Osteoblast (primary cell): ENCODE measurements at regions not wholly inside any gene's neighbourhood (a gene's known extent, or its start where the extent isn't known, plus 50 kb on each side); places are given as distances from the start of the nearest gene placed in this dataset.

Experiments
- DNase-seq: peaks from one replicate; pipeline ENCODE4 v3.0.0; 2011; ENCODE audit warnings: low spot score, mixed read lengths; ENCODE audit not compliant: insufficient read length; ENCODE audit errors: missing footprints
- H2AFZ ChIP-seq: 2 replicates; pipeline ENCODE4 v1.6.0; 2011; ENCODE audit warnings: mild to moderate bottlenecking, low read length
- H3K27ac ChIP-seq: 2 replicates; pipeline ENCODE4 v1.5.1; 2011; ENCODE audit warnings: mild to moderate bottlenecking, low read depth, low read length, moderate library complexity
- H3K27me3 ChIP-seq: 2 replicates; pipeline ENCODE4 v1.6.0; 2012; ENCODE audit warnings: mild to moderate bottlenecking, control low read depth, inconsistent platforms, low read length, moderate library complexity; ENCODE audit not compliant: insufficient read depth
- H3K36me3 ChIP-seq: 2 replicates; pipeline ENCODE4 v1.5.1; 2011; ENCODE audit warnings: mild to moderate bottlenecking, low read length, control low read depth, moderate library complexity; ENCODE audit not compliant: insufficient read depth
- H3K4me1 ChIP-seq: 2 replicates; pipeline ENCODE4 v1.5.1; 2011; ENCODE audit warnings: mild to moderate bottlenecking, low read length, control low read depth, moderate library complexity; ENCODE audit not compliant: insufficient read depth
- H3K4me2 ChIP-seq: 2 replicates; pipeline ENCODE4 v1.6.0; 2011; ENCODE audit warnings: mild to moderate bottlenecking, low read length; ENCODE audit not compliant: insufficient read depth
- H3K4me3 ChIP-seq: fragments of 200-600 bp; sonication (generic); 3 replicates; pipeline ENCODE4 v1.5.1; 2012; ENCODE audit warnings: mild to moderate bottlenecking, low read length, inconsistent platforms; ENCODE audit not compliant: insufficient read depth
- H3K79me2 ChIP-seq: 2 replicates; pipeline ENCODE4 v1.6.0; 2012; ENCODE audit warnings: mild to moderate bottlenecking, low read length, control low read depth, inconsistent platforms; ENCODE audit not compliant: insufficient read depth
- H3K9me3 ChIP-seq: 2 replicates; pipeline ENCODE4 v1.5.1; 2011; ENCODE audit warnings: low read depth, low read length, control low read depth
- H4K20me1 ChIP-seq: 2 replicates; pipeline ENCODE4 v1.6.0; 2012; ENCODE audit warnings: mild to moderate bottlenecking, low read length, control low read depth; ENCODE audit not compliant: insufficient read depth
- TF ChIP-seq, protein P1 (sequence below): IDR thresholded peaks from 2 replicates; pipeline ENCODE4 v1.5.1; 2011; ENCODE audit warnings: mild to moderate bottlenecking, low read depth, low read length, moderate library complexity; ENCODE audit errors: extremely low read depth

DNA sequence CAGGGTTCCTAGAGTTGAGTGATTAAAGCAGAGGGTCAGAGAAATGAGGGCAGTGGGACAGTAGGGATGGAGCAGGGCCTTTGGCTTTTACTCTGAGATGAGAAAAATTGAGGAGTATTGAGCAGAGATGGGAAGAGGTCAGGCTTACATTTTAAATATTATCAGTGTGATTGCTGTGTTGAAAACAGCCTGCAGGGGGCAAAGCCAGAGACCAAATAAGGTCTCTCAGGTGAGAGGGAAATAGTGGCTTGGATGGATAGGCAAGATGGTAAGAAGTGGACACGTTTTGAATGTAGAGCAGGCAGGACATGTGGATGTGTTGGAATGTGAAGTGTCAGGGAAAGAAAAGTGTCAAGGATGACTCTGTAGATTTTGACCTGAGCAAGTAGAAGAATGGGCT is 105.0 kb upstream of the MAP3K7 start:
- DNase-seq, result no peak
- TF ChIP-seq, protein P1, sequence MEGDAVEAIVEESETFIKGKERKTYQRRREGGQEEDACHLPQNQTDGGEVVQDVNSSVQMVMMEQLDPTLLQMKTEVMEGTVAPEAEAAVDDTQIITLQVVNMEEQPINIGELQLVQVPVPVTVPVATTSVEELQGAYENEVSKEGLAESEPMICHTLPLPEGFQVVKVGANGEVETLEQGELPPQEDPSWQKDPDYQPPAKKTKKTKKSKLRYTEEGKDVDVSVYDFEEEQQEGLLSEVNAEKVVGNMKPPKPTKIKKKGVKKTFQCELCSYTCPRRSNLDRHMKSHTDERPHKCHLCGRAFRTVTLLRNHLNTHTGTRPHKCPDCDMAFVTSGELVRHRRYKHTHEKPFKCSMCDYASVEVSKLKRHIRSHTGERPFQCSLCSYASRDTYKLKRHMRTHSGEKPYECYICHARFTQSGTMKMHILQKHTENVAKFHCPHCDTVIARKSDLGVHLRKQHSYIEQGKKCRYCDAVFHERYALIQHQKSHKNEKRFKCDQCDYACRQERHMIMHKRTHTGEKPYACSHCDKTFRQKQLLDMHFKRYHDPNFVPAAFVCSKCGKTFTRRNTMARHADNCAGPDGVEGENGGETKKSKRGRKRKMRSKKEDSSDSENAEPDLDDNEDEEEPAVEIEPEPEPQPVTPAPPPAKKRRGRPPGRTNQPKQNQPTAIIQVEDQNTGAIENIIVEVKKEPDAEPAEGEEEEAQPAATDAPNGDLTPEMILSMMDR, result no peak
- no peaks in the 10 kb centered on the region for H4K20me1 ChIP-seq
- no peak overlapping the region for H3K4me3 ChIP-seq
- no peaks in the 10 kb centered on the region for H3K36me3 ChIP-seq
- H3K9me3 ChIP-seq, result no peaks in the 10 kb centered on the region
- no peaks in the 10 kb centered on the region for H3K4me1 ChIP-seq
- H2AFZ ChIP-seq, result no peak overlapping the region
- H3K27ac ChIP-seq, result no peak overlapping the region
- no peaks in the 10 kb centered on the region for H3K79me2 ChIP-seq
- H3K4me2 ChIP-seq, result no peak overlapping the region
- H3K27me3 ChIP-seq, result no peaks in the 10 kb centered on the region

DNA sequence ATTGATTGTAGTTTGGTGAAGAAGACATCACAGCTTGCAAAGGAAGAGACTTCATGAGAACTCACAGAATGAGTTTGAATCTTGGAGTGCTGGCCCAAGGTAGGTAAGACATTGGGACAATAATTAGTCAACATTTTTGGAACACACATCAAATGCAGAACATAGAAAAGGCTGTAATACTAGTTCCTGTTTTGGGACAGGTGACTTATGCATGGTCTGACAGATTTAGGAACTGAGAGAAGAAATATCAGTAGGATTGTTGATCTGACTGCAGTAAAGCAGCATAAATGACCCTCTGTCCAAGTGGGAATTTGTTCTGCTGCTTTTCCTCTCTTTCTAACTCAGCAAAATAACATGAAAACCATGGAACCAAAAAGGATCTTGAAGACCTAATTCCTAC is 102.3 kb upstream of the MAP3K7 start:
- Histone ChIP-seq H3K4me3 (no peak overlapping the region), H3K4me1 (no peaks in the 10 kb centered on the region), H3K36me3 (no peaks in the 10 kb centered on the region), H3K9me3 (no peaks in the 10 kb centered on the region), H4K20me1 (no peaks in the 10 kb centered on the region), H3K27me3 (no peaks in the 10 kb centered on the region), H3K27ac (no peak overlapping the region), H3K79me2 (no peaks in the 10 kb centered on the region), H2AFZ (no peak overlapping the region), H3K4me2 (no peak overlapping the region)
- no peak for DNase-seq
- TF ChIP-seq, protein P1, result no peak

DNA sequence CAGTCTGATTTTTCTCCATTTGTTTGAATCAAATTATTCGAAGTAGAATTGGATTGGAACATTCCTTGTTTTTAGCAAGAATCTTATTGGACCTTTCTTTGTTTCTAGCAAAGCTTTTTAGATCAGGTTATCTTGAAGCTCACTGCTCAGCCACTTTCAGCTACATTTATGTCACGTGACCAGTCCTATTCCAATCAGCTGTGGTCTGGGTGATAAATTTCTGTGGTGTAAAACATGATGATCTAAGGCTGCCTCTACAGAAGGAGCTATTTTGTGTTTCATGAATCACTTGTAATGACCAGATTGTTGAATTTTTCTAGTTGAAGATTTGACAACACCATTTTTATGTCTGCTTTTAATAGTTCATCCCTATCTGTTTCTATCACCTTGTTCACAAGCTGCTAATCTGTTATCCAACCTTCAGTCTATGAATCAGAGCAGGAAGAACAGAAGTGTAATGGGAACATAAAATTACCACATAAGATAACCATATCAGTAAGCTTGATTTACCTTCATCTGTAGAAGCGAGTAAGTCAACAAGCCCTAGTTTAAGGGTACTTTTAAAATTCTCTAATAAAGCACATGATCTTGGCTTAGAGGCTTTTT is 101.0 kb upstream of the MAP3K7 start:
- Histone ChIP-seq H3K9me3 (no peaks in the 10 kb centered on the region), H4K20me1 (no peaks in the 10 kb centered on the region), H3K36me3 (no peaks in the 10 kb centered on the region), H3K4me3 (no peak overlapping the region), H3K4me2 (no peak overlapping the region), H3K79me2 (no peaks in the 10 kb centered on the region), H3K4me1 (no peaks in the 10 kb centered on the region), H2AFZ (no peak overlapping the region), H3K27me3 (no peaks in the 10 kb centered on the region), H3K27ac (no peak overlapping the region)
- no peak for DNase-seq
- TF ChIP-seq, protein P1, result no peak

GRCh38 chr6:90681863-90682262 is 95.0 kb upstream of the MAP3K7 start:
- H3K36me3 ChIP-seq, result no peaks in the 10 kb centered on the region
- DNase-seq, result no peak
- H2AFZ ChIP-seq, result no peak overlapping the region
- no peak overlapping the region for H3K4me2 ChIP-seq
- no peaks in the 10 kb centered on the region for H3K79me2 ChIP-seq
- no peak overlapping the region for H3K27ac ChIP-seq
- no peak overlapping the region for H3K4me3 ChIP-seq
- TF ChIP-seq, protein P1, result no peak
- H3K27me3 ChIP-seq, result no peaks in the 10 kb centered on the region
- no peaks in the 10 kb centered on the region for H4K20me1 ChIP-seq
- no peaks in the 10 kb centered on the region for H3K4me1 ChIP-seq
- H3K9me3 ChIP-seq, result no peaks in the 10 kb centered on the region
